ENCODE measurements at regions not wholly inside any gene's neighbourhood (a gene's known extent, or its start where the extent isn't known, plus 50 kb on each side); places are given as distances from the start of the nearest gene placed in this dataset.
"Not testable (repeated sequence)": the region's sequence is repeated elsewhere in the genome, so short reads cannot be mapped to it uniquely, and the experiment has no call there.

DNA sequence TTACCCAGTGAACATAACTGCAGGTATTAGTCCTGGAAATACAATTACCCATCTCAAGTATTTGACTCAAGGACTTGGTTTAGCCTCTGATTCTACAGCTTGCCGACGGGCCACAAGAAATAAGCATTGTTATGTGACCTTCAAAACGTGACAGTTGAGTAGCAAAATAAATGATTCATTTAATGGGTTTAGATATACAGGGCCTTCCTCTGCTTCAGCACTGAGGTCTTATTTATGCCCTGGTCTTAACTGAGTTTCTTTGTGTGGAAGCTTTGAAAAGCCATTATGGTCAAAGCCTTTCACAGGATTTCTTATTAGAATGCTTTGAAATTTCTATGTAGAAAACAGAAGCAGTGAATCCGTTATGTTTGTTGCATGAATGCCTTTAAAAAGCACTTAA, 899.2 kb upstream of the API5 start:
- H3K27ac ChIP-seq = no peak overlapping the region
- H3K4me3 ChIP-seq (ENCODE audit: low read depth, low read length) = no peak overlapping the region
- peaks cover 30% of the 10 kb centered on the region for H3K27me3 ChIP-seq (ENCODE audit: insufficient read depth, low read depth, severe bottlenecking)
- no peak for DNase-seq
- TF ChIP-seq, protein P1, sequence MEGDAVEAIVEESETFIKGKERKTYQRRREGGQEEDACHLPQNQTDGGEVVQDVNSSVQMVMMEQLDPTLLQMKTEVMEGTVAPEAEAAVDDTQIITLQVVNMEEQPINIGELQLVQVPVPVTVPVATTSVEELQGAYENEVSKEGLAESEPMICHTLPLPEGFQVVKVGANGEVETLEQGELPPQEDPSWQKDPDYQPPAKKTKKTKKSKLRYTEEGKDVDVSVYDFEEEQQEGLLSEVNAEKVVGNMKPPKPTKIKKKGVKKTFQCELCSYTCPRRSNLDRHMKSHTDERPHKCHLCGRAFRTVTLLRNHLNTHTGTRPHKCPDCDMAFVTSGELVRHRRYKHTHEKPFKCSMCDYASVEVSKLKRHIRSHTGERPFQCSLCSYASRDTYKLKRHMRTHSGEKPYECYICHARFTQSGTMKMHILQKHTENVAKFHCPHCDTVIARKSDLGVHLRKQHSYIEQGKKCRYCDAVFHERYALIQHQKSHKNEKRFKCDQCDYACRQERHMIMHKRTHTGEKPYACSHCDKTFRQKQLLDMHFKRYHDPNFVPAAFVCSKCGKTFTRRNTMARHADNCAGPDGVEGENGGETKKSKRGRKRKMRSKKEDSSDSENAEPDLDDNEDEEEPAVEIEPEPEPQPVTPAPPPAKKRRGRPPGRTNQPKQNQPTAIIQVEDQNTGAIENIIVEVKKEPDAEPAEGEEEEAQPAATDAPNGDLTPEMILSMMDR (IDR thresholded peaks at IDR 0.05; ENCODE audit: low read depth, low read length) = no peak
- H3K36me3 ChIP-seq = no peaks in the 10 kb centered on the region
- no peaks in the 10 kb centered on the region for H3K9me3 ChIP-seq (ENCODE audit: severe bottlenecking)

DNA sequence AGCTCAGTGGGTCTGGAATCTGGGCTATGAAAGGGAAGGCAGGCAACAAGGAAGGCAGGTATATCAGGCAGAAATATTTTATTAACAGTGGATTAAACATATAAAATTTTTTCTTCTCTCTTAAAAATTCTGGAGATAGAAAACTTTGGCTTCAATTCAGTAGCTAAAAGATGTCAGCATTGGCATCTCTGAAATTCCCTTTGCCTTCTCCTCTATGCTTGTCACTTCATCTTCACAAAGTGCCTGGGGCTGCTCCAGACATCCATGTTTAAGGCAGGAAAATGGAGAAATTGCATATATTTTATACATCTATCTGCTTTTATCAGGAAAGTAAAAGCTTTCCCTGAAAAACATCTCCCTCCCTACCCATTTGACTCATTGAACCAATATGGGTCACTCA, 894.1 kb upstream of the API5 start:
- TF ChIP-seq, protein P1 (IDR thresholded peaks at IDR 0.05; ENCODE audit: low read depth, low read length) = no peak
- no peak for DNase-seq
- H3K27me3 ChIP-seq (ENCODE audit: insufficient read depth, low read depth, severe bottlenecking) = peaks cover 13% of the 10 kb centered on the region
- H3K4me3 ChIP-seq (ENCODE audit: low read depth, low read length) = no peak overlapping the region
- H3K36me3 ChIP-seq = no peaks in the 10 kb centered on the region
- no peak overlapping the region for H3K27ac ChIP-seq
- H3K9me3 ChIP-seq (ENCODE audit: severe bottlenecking) = no peaks in the 10 kb centered on the region

DNA sequence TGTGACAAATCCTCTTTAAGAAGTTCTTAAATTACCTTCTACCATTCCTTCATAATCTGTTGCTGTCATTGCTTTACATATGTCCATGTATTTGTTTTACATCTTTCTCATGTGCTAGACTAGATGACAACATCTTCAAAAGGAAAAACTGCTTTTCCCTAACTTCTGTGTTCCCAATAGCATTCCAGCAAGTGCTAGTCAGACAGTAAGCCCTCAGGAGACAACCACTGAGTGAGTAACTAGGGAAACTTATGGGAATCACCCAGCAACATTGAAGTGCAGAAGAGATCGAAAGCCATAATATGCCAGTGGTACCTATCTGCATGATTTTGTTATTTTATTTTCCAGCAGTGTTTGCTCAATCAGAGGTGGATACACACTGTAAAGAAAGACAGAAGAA, 889.7 kb upstream of the API5 start:
- TF ChIP-seq, protein P1 (IDR thresholded peaks at IDR 0.05; ENCODE audit: low read depth, low read length) = no peak
- DNase-seq = no peak
- no peak overlapping the region for H3K4me3 ChIP-seq (ENCODE audit: low read depth, low read length)
- no peaks in the 10 kb centered on the region for H3K36me3 ChIP-seq
- H3K9me3 ChIP-seq (ENCODE audit: severe bottlenecking) = no peaks in the 10 kb centered on the region
- H3K27ac ChIP-seq = no peak overlapping the region
- H3K27me3 ChIP-seq (ENCODE audit: insufficient read depth, low read depth, severe bottlenecking) = peaks cover 16% of the 10 kb centered on the region

DNA sequence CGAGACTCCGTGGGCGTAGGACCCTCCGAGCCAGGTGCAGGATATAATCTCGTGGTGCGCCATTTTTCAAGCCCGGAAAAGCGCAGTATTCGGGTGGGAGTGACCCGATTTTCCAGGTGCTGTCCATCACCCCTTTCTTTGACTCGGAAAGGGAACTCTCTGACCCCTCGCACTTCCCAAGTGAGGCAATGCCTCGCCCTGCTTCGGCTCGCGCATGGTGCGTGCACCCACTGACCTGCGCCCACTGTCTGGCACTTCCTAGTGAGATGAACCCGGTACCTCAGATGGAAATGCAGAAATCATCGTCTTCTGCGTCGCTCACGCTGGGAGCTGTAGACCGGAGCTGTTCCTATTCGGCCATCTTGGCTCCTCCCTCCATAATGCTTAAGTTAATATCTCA, 876.9 kb upstream of the API5 start:
- not testable (repeated sequence) for H3K27ac ChIP-seq; H3K9me3 ChIP-seq (ENCODE audit: severe bottlenecking); DNase-seq; H3K36me3 ChIP-seq; H3K4me3 ChIP-seq (ENCODE audit: low read depth, low read length)
- H3K27me3 ChIP-seq (ENCODE audit: insufficient read depth, low read depth, severe bottlenecking) = peaks cover 16% of the 10 kb centered on the region

DNA sequence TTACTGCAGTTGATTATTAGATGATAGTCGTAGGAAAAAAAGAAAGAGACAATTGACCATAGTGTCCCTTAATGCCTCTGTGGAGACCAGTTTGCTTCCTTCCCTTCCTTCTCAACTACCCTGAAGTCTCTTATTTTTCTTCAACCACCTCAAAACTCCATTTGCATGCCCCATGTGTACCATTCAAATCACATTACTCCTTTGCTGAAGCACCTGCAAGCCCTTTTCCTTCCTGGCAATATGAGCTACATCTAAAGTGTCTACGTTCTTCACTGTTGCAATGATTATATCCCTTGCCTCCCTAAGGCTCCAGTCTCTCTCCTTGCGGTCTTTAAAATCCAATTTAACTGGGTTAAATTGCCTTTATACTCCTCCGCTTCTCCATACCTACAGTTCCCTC, 867.4 kb upstream of the API5 start:
- Histone ChIP-seq H3K36me3 (no peaks in the 10 kb centered on the region), H3K9me3 (ENCODE audit: severe bottlenecking) (no peaks in the 10 kb centered on the region), H3K27ac (no peak overlapping the region), H3K27me3 (ENCODE audit: insufficient read depth, low read depth, severe bottlenecking) (peaks cover 9% of the 10 kb centered on the region), H3K4me3 (ENCODE audit: low read depth, low read length) (no peak overlapping the region)
- TF ChIP-seq, protein P1 (IDR thresholded peaks at IDR 0.05; ENCODE audit: low read depth, low read length) = no peak
- no peak for DNase-seq

DNA sequence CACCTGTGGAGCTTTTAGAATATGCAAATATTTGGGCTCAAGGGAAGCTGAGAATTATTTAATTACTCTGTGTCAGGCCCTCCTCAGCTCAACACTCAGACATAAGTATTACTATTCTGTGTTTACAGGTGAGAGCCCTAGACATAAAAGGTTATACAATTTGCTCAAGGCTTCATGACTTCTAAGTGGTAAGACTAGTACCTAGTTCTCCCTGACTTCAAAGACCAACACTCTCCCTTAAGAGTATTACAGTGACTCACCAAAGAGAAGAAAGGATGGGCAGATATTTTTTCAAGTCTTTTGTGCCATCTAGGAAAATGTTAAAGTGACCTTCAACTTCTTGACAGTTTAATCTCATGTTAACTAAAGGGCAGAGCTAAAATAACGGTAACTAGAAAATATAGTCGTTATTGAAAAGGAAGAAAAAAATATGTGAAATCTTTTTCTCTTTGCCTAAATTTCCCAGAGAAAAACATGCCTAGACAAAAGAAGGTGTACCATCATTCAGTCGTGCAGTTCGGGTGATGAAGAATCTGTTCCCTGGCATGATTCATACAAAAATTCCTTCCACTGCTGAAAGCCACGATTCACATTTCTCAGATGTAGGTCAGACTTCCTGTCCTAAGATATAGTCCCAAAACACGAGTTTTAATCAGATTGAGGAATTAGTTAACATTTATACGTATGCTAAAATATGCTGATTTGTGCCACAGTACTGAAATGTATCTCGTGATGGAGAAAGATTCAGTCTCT, 849.1 kb upstream of the API5 start:
- no peak for DNase-seq
- TF ChIP-seq, protein P1 (IDR thresholded peaks at IDR 0.05; ENCODE audit: low read depth, low read length) = no peak
- Histone ChIP-seq H3K27me3 (ENCODE audit: insufficient read depth, low read depth, severe bottlenecking) (peaks cover 6% of the 10 kb centered on the region), H3K9me3 (ENCODE audit: severe bottlenecking) (no peaks in the 10 kb centered on the region), H3K4me3 (ENCODE audit: low read depth, low read length) (no peak overlapping the region), H3K36me3 (no peaks in the 10 kb centered on the region), H3K27ac (no peak overlapping the region)
